SK-N-SH (cell line): ENCODE measurements at regions not wholly inside any gene's neighbourhood (a gene's known extent, or its start where the extent isn't known, plus 50 kb on each side); places are given as distances from the start of the nearest gene placed in this dataset.
A peak's percentile ranks its signal among the peaks of the same experiment; 100 is the strongest.

Experiments
- CTCF ChIA-PET: fragments of 300-600, 350-600 bp; formaldehyde crosslinking; extraction: SDS; loops from one replicate; lab custom pipeline; 2021; lab: Yijun Ruan, JAX
- POLR2A ChIA-PET: fragments of 350-600 bp; sonication (Branson Sonifier 250); formaldehyde crosslinking; extraction: SDS; loops from one replicate; lab custom pipeline; 2020; ENCODE audit warnings: antibody characterized with exemption, inconsistent platforms; lab: Yijun Ruan, JAX
- DNase-seq: peaks from one replicate; pipeline ENCODE4 v3.0.0; 2012
- H2AFZ ChIP-seq: fragments of 200-600 bp; sonication (generic); 2 replicates; pipeline ENCODE4 v1.8.1; 2016; ENCODE audit warnings: antibody characterized with exemption, mild to moderate bottlenecking, low read depth
- H3F3A ChIP-seq: fragments of 200-600 bp; sonication (generic); replicated peaks from 2 replicates; pipeline ENCODE3; 2016; ENCODE audit warnings: antibody characterized with exemption, mild to moderate bottlenecking; ENCODE audit not compliant: insufficient read depth
- H3K27ac ChIP-seq, 2 experiments: fragments of 200-500 bp in 1 of 2; fragments of 200-600 bp in 1 of 2; sonication (Bioruptor generic) in 1 of 2; sonication (generic), shearing (Covaris generic) in 1 of 2; 2 replicates each; pipeline versions ENCODE4 v1.5.1 to v1.6.1; 2014 to 2016; ENCODE audit warnings: low read depth in 2 of 2, inconsistent platforms in 1 of 2, low read length in 1 of 2, mild to moderate bottlenecking in 1 of 2, mixed read lengths in 1 of 2
- H3K27me3 ChIP-seq: fragments of 200-600 bp; sonication (generic), shearing (Covaris generic); 2 replicates; pipeline ENCODE4 v1.6.1; 2016; ENCODE audit warnings: mixed run types; ENCODE audit not compliant: insufficient read depth
- H3K36me3 ChIP-seq, 2 experiments: fragments of 200-500 bp in 1 of 2; fragments of 200-600 bp in 1 of 2; sonication (Bioruptor generic) in 1 of 2; sonication (generic) in 1 of 2; replicated peaks in 1 of 2; 2 replicates each; pipeline versions ENCODE3 to v1.5.1; 2014 to 2016; ENCODE audit warnings: low read length in 1 of 2, mild to moderate bottlenecking in 1 of 2; ENCODE audit not compliant: insufficient read depth in 2 of 2, control insufficient read depth in 1 of 2
- H3K4me1 ChIP-seq, 2 experiments: fragments of 200-500 bp in 1 of 2; fragments of 200-600 bp in 1 of 2; sonication (Bioruptor generic) in 1 of 2; sonication (generic), shearing (Covaris generic) in 1 of 2; 2 replicates each; pipeline versions ENCODE4 v1.5.1 to v1.6.1; 2014 to 2016; ENCODE audit warnings: low read depth in 1 of 2, low read length in 1 of 2, mixed run types in 1 of 2; ENCODE audit not compliant: insufficient read depth in 2 of 2, control insufficient read depth in 1 of 2
- H3K4me2 ChIP-seq: fragments of 200-600 bp; sonication (generic), shearing (Covaris generic); 2 replicates; pipeline ENCODE4 v1.6.1; 2017; ENCODE audit warnings: mixed run types
- H3K4me3 ChIP-seq, 2 experiments: fragments of 200-500 bp in 1 of 2; fragments of 200-600 bp in 1 of 2; sonication (Bioruptor generic) in 1 of 2; sonication (generic), shearing (Covaris generic) in 1 of 2; 2 replicates each; pipeline versions ENCODE4 v1.5.1 to v1.8.1; 2014 to 2016; ENCODE audit warnings: low read depth in 2 of 2, inconsistent platforms in 1 of 2, low read length in 1 of 2, mild to moderate bottlenecking in 1 of 2, mixed read lengths in 1 of 2, moderate library complexity in 1 of 2
- H3K79me2 ChIP-seq: fragments of 200-600 bp; sonication (generic); 2 replicates; pipeline ENCODE4 v1.8.1; 2017; ENCODE audit warnings: mild to moderate bottlenecking; ENCODE audit not compliant: insufficient read depth
- H3K9ac ChIP-seq: fragments of 200-600 bp; sonication (generic); 2 replicates; pipeline ENCODE4 v1.6.1; 2017; ENCODE audit warnings: mixed run types
- H3K9me2 ChIP-seq: fragments of 200-600 bp; sonication (generic); 2 replicates; pipeline ENCODE4 v1.6.1; 2017; ENCODE audit warnings: mixed run types
- H3K9me3 ChIP-seq: fragments of 200-600 bp; sonication (generic); 2 replicates; pipeline ENCODE4 v1.6.1; 2017; ENCODE audit warnings: mixed run types, mild to moderate bottlenecking, moderate library complexity
- H4K20me1 ChIP-seq: fragments of 200-600 bp; sonication (generic); 2 replicates; pipeline ENCODE4 v1.6.1; 2017; ENCODE audit warnings: mild to moderate bottlenecking, mixed run types; ENCODE audit not compliant: insufficient read depth
- CHD2 ChIP-seq: fragments of 150-350 bp; IDR thresholded peaks from 2 replicates; pipeline ENCODE4 v1.6.1; 2018; ENCODE audit warnings: low read length; ENCODE audit not compliant: partially characterized antibody
- EZH2phosphoT487 ChIP-seq: fragments of 200-600 bp; sonication (generic); IDR thresholded peaks from 2 replicates; pipeline ENCODE4 v1.6.1; 2017; ENCODE audit warnings: low read depth, mixed run types, mild to moderate bottlenecking, antibody characterized with exemption, moderate library complexity, borderline replicate concordance
- GABPA ChIP-seq: IDR thresholded peaks from 2 replicates; pipeline ENCODE4 v1.4.0; 2012; ENCODE audit warnings: low read depth, mild to moderate bottlenecking
- GATA2 ChIP-seq: sonication (generic); formaldehyde crosslinking; IDR thresholded peaks from 2 replicates; pipeline ENCODE4 v1.5.0; 2020; ENCODE audit warnings: mild to moderate bottlenecking, missing genetic modification reagents
- MXI1 ChIP-seq: IDR thresholded peaks from 2 replicates; pipeline ENCODE4 v1.6.1; 2012; ENCODE audit warnings: mild to moderate bottlenecking, low read depth, low read length, improper control_type of control experiment
- NFIC ChIP-seq: IDR thresholded peaks from 2 replicates; pipeline ENCODE4 v1.4.0; 2012; ENCODE audit warnings: borderline replicate concordance
- RCOR1 ChIP-seq: fragments of 150-350 bp; IDR thresholded peaks from 2 replicates; pipeline ENCODE4 v1.6.1; 2017; ENCODE audit warnings: antibody characterized with exemption, low read length
- RXRA ChIP-seq: IDR thresholded peaks from 2 replicates; pipeline ENCODE4 v1.4.0; 2012; ENCODE audit warnings: low read depth, mild to moderate bottlenecking, borderline replicate concordance
- SIN3A ChIP-seq: IDR thresholded peaks from 2 replicates; pipeline ENCODE4 v1.6.1; 2012; ENCODE audit warnings: low read depth, mild to moderate bottlenecking, low read length, moderate library complexity, borderline replicate concordance
- SMC3 ChIP-seq: IDR thresholded peaks from 2 replicates; pipeline ENCODE4 v1.6.1; 2012; ENCODE audit warnings: low read depth, low read length, improper control_type of control experiment
- TEAD4 ChIP-seq: IDR thresholded peaks from 2 replicates; pipeline ENCODE4 v1.4.0; 2012; ENCODE audit warnings: mild to moderate bottlenecking, borderline replicate concordance; ENCODE audit not compliant: insufficient read depth
- WGBS: methylation state at CpG from one replicate; pipeline ENCODE4 v1.1.6; 2017; ENCODE audit warnings: low lambda C conversion rate; 5-methylcytosine and 5-hydroxymethylcytosine counted together
- TF ChIP-seq, protein P1 (sequence below): IDR thresholded peaks from 2 replicates; pipeline ENCODE4 v1.4.0; 2012; ENCODE audit warnings: low read depth
- TF ChIP-seq, protein P2 (sequence below): fragments of 150-350 bp; IDR thresholded peaks from 2 replicates; pipeline ENCODE4 v1.6.1; 2016; ENCODE audit warnings: mild to moderate bottlenecking, low read depth, low read length
- TF ChIP-seq, protein P3 (sequence below): fragments of 200-600 bp; sonication (generic); IDR thresholded peaks from 2 replicates; pipeline ENCODE4 v1.6.1; 2017; ENCODE audit warnings: antibody characterized with exemption, mild to moderate bottlenecking, moderate library complexity
- TF ChIP-seq, protein P4 (sequence below): IDR thresholded peaks from 2 replicates; pipeline ENCODE4; 2012
- TF ChIP-seq, protein P5 (sequence below): IDR thresholded peaks from 2 replicates; pipeline ENCODE4 v1.4.0; 2012; ENCODE audit warnings: low read depth, borderline replicate concordance

DNA sequence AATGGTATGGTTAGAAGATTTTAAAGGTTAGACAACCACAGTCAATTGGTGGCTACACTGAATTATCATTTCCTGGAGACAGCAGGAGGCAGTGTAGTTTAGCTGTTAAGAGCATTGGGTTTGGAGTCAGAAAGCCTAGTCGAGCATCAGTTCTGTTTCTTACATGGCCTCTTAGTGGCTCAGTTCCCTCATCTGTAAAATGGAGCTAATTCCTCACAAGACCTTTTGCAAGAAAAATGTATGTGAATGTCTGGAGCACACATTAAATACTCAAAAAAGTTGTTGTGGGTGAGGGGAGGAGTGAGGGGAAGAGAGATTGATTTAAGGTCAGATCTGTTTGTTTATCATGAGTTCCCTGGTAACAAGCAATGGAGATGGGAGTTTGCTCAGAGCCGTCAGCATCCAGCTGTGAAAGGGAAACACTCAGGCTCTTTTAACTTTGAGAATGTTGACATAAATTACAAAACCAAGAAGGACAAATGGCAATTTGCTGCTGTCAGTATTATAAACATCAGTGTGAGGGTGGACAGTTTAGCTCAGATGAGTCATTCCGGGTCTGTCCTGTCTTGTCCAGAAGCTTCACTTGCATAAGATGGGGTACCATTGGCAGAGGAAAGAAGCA lies 98.2 kb upstream of the PGRMC2 start (continued):
- TF ChIP-seq, protein P1, sequence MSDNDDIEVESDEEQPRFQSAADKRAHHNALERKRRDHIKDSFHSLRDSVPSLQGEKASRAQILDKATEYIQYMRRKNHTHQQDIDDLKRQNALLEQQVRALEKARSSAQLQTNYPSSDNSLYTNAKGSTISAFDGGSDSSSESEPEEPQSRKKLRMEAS = no peak
- TF ChIP-seq, protein P2, sequence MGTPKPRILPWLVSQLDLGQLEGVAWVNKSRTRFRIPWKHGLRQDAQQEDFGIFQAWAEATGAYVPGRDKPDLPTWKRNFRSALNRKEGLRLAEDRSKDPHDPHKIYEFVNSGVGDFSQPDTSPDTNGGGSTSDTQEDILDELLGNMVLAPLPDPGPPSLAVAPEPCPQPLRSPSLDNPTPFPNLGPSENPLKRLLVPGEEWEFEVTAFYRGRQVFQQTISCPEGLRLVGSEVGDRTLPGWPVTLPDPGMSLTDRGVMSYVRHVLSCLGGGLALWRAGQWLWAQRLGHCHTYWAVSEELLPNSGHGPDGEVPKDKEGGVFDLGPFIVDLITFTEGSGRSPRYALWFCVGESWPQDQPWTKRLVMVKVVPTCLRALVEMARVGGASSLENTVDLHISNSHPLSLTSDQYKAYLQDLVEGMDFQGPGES = no peak
- TF ChIP-seq, protein P3, sequence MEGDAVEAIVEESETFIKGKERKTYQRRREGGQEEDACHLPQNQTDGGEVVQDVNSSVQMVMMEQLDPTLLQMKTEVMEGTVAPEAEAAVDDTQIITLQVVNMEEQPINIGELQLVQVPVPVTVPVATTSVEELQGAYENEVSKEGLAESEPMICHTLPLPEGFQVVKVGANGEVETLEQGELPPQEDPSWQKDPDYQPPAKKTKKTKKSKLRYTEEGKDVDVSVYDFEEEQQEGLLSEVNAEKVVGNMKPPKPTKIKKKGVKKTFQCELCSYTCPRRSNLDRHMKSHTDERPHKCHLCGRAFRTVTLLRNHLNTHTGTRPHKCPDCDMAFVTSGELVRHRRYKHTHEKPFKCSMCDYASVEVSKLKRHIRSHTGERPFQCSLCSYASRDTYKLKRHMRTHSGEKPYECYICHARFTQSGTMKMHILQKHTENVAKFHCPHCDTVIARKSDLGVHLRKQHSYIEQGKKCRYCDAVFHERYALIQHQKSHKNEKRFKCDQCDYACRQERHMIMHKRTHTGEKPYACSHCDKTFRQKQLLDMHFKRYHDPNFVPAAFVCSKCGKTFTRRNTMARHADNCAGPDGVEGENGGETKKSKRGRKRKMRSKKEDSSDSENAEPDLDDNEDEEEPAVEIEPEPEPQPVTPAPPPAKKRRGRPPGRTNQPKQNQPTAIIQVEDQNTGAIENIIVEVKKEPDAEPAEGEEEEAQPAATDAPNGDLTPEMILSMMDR = peak; percentile 49
- no peak for TF ChIP-seq GATA2 (CRISPR knock-in tag)
- no peak; the same call in 1 of the 2 replicates for TF ChIP-seq SMC3
- TF ChIP-seq SIN3A = no peak

DNA sequence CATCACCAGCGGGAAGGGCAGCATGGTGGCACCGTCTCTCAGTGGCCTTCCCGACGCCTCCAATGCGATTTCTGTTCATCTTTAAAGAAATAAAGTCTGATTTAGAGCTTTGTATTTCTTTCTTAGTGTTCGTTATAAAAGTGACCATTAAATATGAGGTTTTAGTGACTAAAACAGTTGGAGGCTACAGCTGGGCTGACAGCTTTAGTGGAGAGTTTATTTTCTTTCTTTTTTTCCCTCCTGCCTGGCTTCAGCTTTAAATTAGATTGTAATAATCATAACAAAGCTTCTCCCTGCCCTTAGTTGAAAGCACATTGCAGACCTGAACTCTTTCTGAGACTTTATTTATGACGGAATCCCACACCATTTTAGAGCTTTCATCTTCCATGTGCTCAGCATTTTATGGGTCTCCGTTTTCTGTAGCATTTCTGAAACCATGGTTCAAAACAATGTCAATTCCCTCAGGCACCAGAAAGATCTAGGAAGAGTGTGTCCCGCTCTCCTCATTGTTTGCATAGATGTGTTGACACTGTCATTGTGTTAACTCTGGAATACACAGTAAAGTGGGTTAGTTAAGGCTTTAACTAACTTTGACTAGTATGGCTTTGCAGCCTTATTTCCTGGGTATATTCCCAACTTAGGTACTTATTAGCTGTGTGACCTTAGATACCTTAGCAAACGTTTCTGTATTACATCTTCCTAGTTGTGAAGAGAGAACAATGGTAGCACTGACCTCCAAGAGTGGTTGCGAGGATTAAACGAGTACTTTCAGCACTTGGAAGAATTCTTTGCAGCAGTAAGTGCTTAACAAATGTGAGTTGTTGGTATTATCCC lies 97.4 kb upstream of the PGRMC2 start:
- no peak overlapping the region for H3K9ac ChIP-seq
- TF ChIP-seq GABPA (no peak), SIN3A (no peak), CHD2 (no peak), SMC3 (no peak), RXRA (no peak), EZH2phosphoT487 (no peak), RCOR1 (no peak), GATA2 (CRISPR knock-in tag) (no peak), NFIC (no peak), MXI1 (no peak), TEAD4 (no peak)
- TF ChIP-seq, protein P3 = no peak
- TF ChIP-seq, protein P4, sequence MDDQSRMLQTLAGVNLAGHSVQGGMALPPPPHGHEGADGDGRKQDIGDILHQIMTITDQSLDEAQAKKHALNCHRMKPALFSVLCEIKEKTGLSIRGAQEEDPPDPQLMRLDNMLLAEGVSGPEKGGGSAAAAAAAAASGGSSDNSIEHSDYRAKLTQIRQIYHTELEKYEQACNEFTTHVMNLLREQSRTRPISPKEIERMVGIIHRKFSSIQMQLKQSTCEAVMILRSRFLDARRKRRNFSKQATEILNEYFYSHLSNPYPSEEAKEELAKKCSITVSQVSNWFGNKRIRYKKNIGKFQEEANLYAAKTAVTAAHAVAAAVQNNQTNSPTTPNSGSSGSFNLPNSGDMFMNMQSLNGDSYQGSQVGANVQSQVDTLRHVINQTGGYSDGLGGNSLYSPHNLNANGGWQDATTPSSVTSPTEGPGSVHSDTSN = no peak
- TF ChIP-seq, protein P5, sequence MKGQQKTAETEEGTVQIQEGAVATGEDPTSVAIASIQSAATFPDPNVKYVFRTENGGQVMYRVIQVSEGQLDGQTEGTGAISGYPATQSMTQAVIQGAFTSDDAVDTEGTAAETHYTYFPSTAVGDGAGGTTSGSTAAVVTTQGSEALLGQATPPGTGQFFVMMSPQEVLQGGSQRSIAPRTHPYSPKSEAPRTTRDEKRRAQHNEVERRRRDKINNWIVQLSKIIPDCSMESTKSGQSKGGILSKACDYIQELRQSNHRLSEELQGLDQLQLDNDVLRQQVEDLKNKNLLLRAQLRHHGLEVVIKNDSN = no peak
- TF ChIP-seq, protein P1 = no peak
- TF ChIP-seq, protein P2 = no peak
- no peaks in the 10 kb centered on the region for H3K79me2 ChIP-seq
- ChIA-PET CTCF (interaction anchor here (0.6 to 2.5 kb wide), 5 partner anchors 21 to 202 kb away, joined by 3 to 12 read pairs (median 3); no protein-coding TSS in a partner anchor), POLR2A (no interaction called here)
- H3F3A ChIP-seq = peaks cover 34% of the 10 kb centered on the region
- DNase-seq = no peak
- no peak overlapping the region; the same call in 1 of the 2 replicates for H2AFZ ChIP-seq
- H3K27ac ChIP-seq = peak overlapping the region; percentile 86 to 99
- H3K27me3 ChIP-seq = no peaks in the 10 kb centered on the region
- H3K9me2 ChIP-seq = no peaks in the 10 kb centered on the region
- no peaks in the 10 kb centered on the region for H3K36me3 ChIP-seq
- H4K20me1 ChIP-seq = no peaks in the 10 kb centered on the region
- peaks cover 38 to 42% of the 10 kb centered on the region in 2 experiments for H3K4me1 ChIP-seq
- H3K4me3 ChIP-seq = no peak overlapping the region
- WGBS = 92% methylated on average over 12 of the region's 12 CpGs
- no peaks in the 10 kb centered on the region for H3K9me3 ChIP-seq
- H3K4me2 ChIP-seq = peak overlapping the region; percentile 5; the same call in 1 of the 2 replicates
